Loucy (cell line): ENCODE measurements at regions not wholly inside any gene's neighbourhood (a gene's known extent, or its start where the extent isn't known, plus 50 kb on each side); places are given as distances from the start of the nearest gene placed in this dataset.

ENCODE experiments used
- H2AFZ ChIP-seq: fragments of 200-600 bp; sonication (generic); 2 replicates; pipeline ENCODE4 v1.6.0; 2016; ENCODE audit warnings: antibody characterized with exemption, mild to moderate bottlenecking, low read length, moderate library complexity
- H3F3A ChIP-seq: fragments of 200-600 bp; 2 replicates; pipeline ENCODE4 v1.6.0; 2016; ENCODE audit warnings: antibody characterized with exemption, low read depth, mild to moderate bottlenecking
- H3K27me3 ChIP-seq: fragments of 200-600 bp; sonication (generic); 2 replicates; pipeline ENCODE4 v1.6.1; 2014; ENCODE audit warnings: low read length, mild to moderate bottlenecking; ENCODE audit not compliant: insufficient read depth, poor library complexity, severe bottlenecking
- H3K36me3 ChIP-seq: fragments of 200-600 bp; sonication (generic); 2 replicates; pipeline ENCODE4 v1.6.1; 2016; ENCODE audit warnings: low read length; ENCODE audit not compliant: insufficient read depth
- H3K4me1 ChIP-seq: fragments of 200-600 bp; sonication (generic); 2 replicates; pipeline ENCODE4 v1.5.1; 2014; ENCODE audit warnings: low read length, mild to moderate bottlenecking; ENCODE audit not compliant: insufficient read depth, poor library complexity, severe bottlenecking
- H3K4me2 ChIP-seq: fragments of 200-600 bp; sonication (generic); 2 replicates; pipeline ENCODE4 v1.6.0; 2014; ENCODE audit warnings: antibody characterized with exemption, low read length, low read depth, mild to moderate bottlenecking; ENCODE audit not compliant: poor library complexity, severe bottlenecking
- H3K4me3 ChIP-seq: fragments of 200-600 bp; sonication (generic); 2 replicates; pipeline ENCODE4 v1.5.1; 2014; ENCODE audit warnings: low read length, mild to moderate bottlenecking, mixed read lengths; ENCODE audit not compliant: poor library complexity, severe bottlenecking
- H3K79me2 ChIP-seq: fragments of 200-600 bp; sonication (generic); 2 replicates; pipeline ENCODE4 v1.6.1; 2014; ENCODE audit warnings: low read length; ENCODE audit not compliant: insufficient read depth
- H3K9ac ChIP-seq: fragments of 200-600 bp; sonication (generic); 2 replicates; pipeline ENCODE4 v1.6.0; 2014; ENCODE audit warnings: mild to moderate bottlenecking, low read depth, low read length, moderate library complexity; ENCODE audit not compliant: poor library complexity, severe bottlenecking
- H3K9me2 ChIP-seq: fragments of 200-600 bp; sonication (generic); replicated peaks from 2 replicates; pipeline ENCODE4 v1.6.1; 2016; ENCODE audit warnings: low read depth, low read length, mixed read lengths
- H3K9me3 ChIP-seq: fragments of 200-600 bp; sonication (generic); 2 replicates; pipeline ENCODE4 v1.6.1; 2014; ENCODE audit warnings: mild to moderate bottlenecking, antibody characterized with exemption, low read length, low read depth; ENCODE audit not compliant: insufficient read depth
- H4K20me1 ChIP-seq: fragments of 200-600 bp; sonication (generic); 2 replicates; pipeline ENCODE4 v1.6.0; 2014; ENCODE audit warnings: antibody characterized with exemption, low read length, mild to moderate bottlenecking; ENCODE audit not compliant: insufficient read depth, poor library complexity, severe bottlenecking
- EZH2phosphoT487 ChIP-seq: fragments of 200-600 bp; IDR thresholded peaks from 2 replicates; pipeline ENCODE4 v1.6.1; 2018; ENCODE audit warnings: antibody characterized with exemption, mild to moderate bottlenecking, moderate library complexity, borderline replicate concordance
- TF ChIP-seq, protein P1 (sequence below): fragments of 200-600 bp; sonication (generic); conservative IDR thresholded peaks from 2 replicates; pipeline ENCODE4 v1.5.1; 2014; ENCODE audit warnings: mild to moderate bottlenecking, antibody characterized with exemption, low read length

DNA sequence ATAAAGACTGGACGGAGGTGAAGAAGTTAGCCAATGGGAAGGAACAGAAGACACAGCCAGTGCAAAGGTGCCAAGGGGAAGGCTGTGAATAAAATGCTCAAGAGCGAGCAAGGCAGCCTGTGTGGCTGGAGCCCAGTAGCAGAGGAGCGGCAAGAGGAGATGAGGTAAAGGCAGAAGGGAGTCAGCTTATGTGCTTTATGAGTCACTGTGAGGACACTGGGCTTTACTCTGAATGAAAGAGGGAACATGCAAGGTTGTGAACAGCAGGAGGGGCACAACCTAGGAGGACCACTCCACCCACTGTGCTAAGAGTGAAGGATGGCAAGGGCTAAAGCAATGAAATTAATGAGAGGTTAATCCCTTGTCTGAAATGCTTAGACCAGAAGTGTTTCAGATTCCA lies 129.0 kb upstream of the ODAD2 start:
- no peak overlapping the region for H3K4me2 ChIP-seq
- no peaks in the 10 kb centered on the region for H3K9me2 ChIP-seq
- H3K79me2 ChIP-seq, result no peaks in the 10 kb centered on the region
- no peaks in the 10 kb centered on the region for H3K4me1 ChIP-seq
- no peak overlapping the region for H3K4me3 ChIP-seq
- H3K9me3 ChIP-seq, result no peaks in the 10 kb centered on the region; the same call in 1 of the 2 replicates
- H2AFZ ChIP-seq, result no peak overlapping the region
- no peaks in the 10 kb centered on the region for H4K20me1 ChIP-seq
- TF ChIP-seq, protein P1, sequence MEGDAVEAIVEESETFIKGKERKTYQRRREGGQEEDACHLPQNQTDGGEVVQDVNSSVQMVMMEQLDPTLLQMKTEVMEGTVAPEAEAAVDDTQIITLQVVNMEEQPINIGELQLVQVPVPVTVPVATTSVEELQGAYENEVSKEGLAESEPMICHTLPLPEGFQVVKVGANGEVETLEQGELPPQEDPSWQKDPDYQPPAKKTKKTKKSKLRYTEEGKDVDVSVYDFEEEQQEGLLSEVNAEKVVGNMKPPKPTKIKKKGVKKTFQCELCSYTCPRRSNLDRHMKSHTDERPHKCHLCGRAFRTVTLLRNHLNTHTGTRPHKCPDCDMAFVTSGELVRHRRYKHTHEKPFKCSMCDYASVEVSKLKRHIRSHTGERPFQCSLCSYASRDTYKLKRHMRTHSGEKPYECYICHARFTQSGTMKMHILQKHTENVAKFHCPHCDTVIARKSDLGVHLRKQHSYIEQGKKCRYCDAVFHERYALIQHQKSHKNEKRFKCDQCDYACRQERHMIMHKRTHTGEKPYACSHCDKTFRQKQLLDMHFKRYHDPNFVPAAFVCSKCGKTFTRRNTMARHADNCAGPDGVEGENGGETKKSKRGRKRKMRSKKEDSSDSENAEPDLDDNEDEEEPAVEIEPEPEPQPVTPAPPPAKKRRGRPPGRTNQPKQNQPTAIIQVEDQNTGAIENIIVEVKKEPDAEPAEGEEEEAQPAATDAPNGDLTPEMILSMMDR, result no peak
- TF ChIP-seq EZH2phosphoT487, result no peak
- H3F3A ChIP-seq, result no peaks in the 10 kb centered on the region
- H3K27me3 ChIP-seq, result no peaks in the 10 kb centered on the region
- H3K9ac ChIP-seq, result no peak overlapping the region
- H3K36me3 ChIP-seq, result no peaks in the 10 kb centered on the region

DNA sequence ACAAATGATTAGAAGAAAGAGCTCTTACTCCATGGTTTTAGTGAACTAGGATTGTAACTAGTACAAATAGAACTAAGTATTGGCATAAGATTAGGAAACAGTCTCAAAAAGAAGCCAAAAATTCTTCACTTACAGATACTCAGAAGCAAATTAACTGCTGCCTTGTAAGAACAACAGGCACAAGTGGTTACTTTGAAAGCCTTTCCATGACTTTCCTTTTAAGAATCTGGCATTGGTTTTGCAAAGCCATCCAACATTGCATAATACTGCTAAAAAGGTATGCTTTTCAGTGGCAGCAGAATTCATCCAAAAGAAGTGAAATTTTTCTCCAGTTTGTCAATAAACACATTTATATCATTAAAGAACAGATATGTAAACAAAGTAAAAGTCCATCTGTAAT lies 126.8 kb upstream of the ODAD2 start:
- Histone ChIP-seq H3K4me3 (no peak overlapping the region), H3K9me2 (no peaks in the 10 kb centered on the region), H3K27me3 (no peaks in the 10 kb centered on the region), H3K9ac (no peak overlapping the region), H3F3A (no peaks in the 10 kb centered on the region), H3K4me1 (no peaks in the 10 kb centered on the region), H2AFZ (no peak overlapping the region), H3K79me2 (no peaks in the 10 kb centered on the region), H3K4me2 (no peak overlapping the region), H4K20me1 (no peaks in the 10 kb centered on the region), H3K36me3 (no peaks in the 10 kb centered on the region), H3K9me3 (no peaks in the 10 kb centered on the region)
- TF ChIP-seq, protein P1, result no peak
- no peak for TF ChIP-seq EZH2phosphoT487

DNA sequence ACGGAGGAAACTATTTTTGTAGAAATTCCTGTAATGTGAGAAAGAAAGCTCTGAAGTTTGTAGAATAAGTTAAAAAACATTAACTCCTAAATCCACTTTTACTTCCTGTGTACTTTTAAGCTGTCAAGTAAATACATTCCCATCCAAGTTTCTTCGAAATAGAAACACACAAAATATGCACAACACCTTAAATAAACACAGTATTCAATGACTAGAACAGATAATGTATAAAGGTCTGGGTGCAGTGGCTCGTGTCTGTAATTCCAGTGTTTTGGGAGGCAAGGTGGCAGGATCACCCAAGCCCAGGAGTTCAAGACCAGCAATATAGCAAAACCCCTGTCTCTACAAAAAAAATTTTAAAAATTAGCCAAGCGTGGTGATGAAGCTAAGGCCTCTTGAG lies 121.9 kb upstream of the ODAD2 start:
- TF ChIP-seq EZH2phosphoT487, result no peak
- TF ChIP-seq, protein P1, result no peak

More for the DNA sequence above, 121.9 kb upstream of the ODAD2 start:
- Histone ChIP-seq H3K9me2 (no peaks in the 10 kb centered on the region), H3K79me2 (no peaks in the 10 kb centered on the region), H3K4me3 (no peak overlapping the region), H3K36me3 (no peaks in the 10 kb centered on the region), H3K27me3 (no peaks in the 10 kb centered on the region), H3K9me3 (no peaks in the 10 kb centered on the region), H3F3A (no peaks in the 10 kb centered on the region), H3K9ac (no peak overlapping the region), H4K20me1 (no peaks in the 10 kb centered on the region), H3K4me2 (no peak overlapping the region), H3K4me1 (peaks cover 4% of the 10 kb centered on the region), H2AFZ (no peak overlapping the region)
